K562 (cell line): ENCODE measurements at regions not wholly inside any gene's neighbourhood (a gene's known extent, or its start where the extent isn't known, plus 50 kb on each side); places are given as distances from the start of the nearest gene placed in this dataset.

Experiments
- ATAC-seq: fragments of 200-7000 bp; cut with Tn5 transposase; 3 replicates; pipeline ENCODE4 v1.9.1; 2020; ENCODE audit warnings: moderate library complexity
- BruUV-seq: library from RNA; stranded (reverse); fragments of 400-500 nt; replicated peaks from 2 replicates; lab custom pipeline; 2021; lab: Mats Ljungman, UMichigan
- CTCF ChIA-PET: fragments of 300-600 bp; formaldehyde crosslinking; extraction: SDS; loops from one replicate; lab custom pipeline; 2021; ENCODE audit warnings: low intra/inter-chr PET ratio; lab: Yijun Ruan, JAX
- POLR2A ChIA-PET: fragments of 300-600, 350-650 bp; sonication (Branson Sonifier 250); formaldehyde crosslinking; extraction: SDS; loops from one replicate; lab custom pipeline; 2021; ENCODE audit warnings: antibody characterized with exemption, inconsistent platforms; lab: Yijun Ruan, JAX
- DNase-seq, 4 experiments: peaks; one replicate each; pipeline versions ENCODE4 v3.0.0 to v3.0.0-alpha.2; 2011 to 2018; ENCODE audit warnings: low spot score in 3 of 4, mixed read lengths in 3 of 4; ENCODE audit errors: extremely low read depth in 1 of 4
- FAIRE-seq: peaks from 2 replicates; lab custom pipeline; 2011; peaks lifted over from hg19 to GRCh38; lab: Jason Lieb, UNC
- H2AFZ ChIP-seq: 2 replicates; pipeline ENCODE4 v1.6.0; 2011; ENCODE audit warnings: low read depth, low read length, control low read depth, inconsistent platforms
- H3K27ac ChIP-seq: fragments of 200-600 bp; 3 replicates; pipeline ENCODE4 v1.8.0; 2011; ENCODE audit warnings: low read depth, mild to moderate bottlenecking, control low read depth, inconsistent platforms, low read length, moderate library complexity, mixed read lengths; ENCODE audit errors: extremely low read depth
- H3K27me3 ChIP-seq, 2 experiments: fragments of 300-600 bp in 1 of 2; 2 replicates in 1 of 2; 3 replicates in 1 of 2; pipeline versions ENCODE4 v1.6.0 to v1.8.0; 2011; ENCODE audit warnings: inconsistent platforms in 2 of 2, low read length in 2 of 2, mild to moderate bottlenecking in 1 of 2, mixed read lengths in 1 of 2, moderate library complexity in 1 of 2; ENCODE audit not compliant: control insufficient read depth in 2 of 2, insufficient read depth in 2 of 2
- H3K36me3 ChIP-seq: fragments of 300-600 bp; 3 replicates; pipeline ENCODE4 v1.8.0; 2011; ENCODE audit warnings: mild to moderate bottlenecking, low read length, inconsistent platforms; ENCODE audit not compliant: control insufficient read depth, insufficient read depth
- H3K4me1 ChIP-seq, 2 experiments: fragments of 200-600 bp in 1 of 2; replicated peaks in 1 of 2; 2 replicates in 1 of 2; 3 replicates in 1 of 2; pipeline versions ENCODE4 v1.5.1 to v1.8.0; 2011; ENCODE audit warnings: inconsistent platforms in 2 of 2, low read length in 2 of 2, mild to moderate bottlenecking in 1 of 2, mixed read lengths in 1 of 2, moderate library complexity in 1 of 2; ENCODE audit not compliant: control insufficient read depth in 2 of 2, insufficient read depth in 2 of 2
- H3K4me2 ChIP-seq: 2 replicates; pipeline ENCODE4 v1.6.1; 2011; ENCODE audit warnings: low read length, control low read depth, inconsistent platforms, mixed read lengths; ENCODE audit not compliant: insufficient read depth
- H3K4me3 ChIP-seq: fragments of 200-600 bp; sonication (generic), shearing (Covaris generic); 2 replicates; pipeline ENCODE4 v1.5.1; 2016; ENCODE audit warnings: control low read depth, inconsistent platforms
- H3K79me2 ChIP-seq: fragments of 200-600 bp; 3 replicates; pipeline ENCODE4 v1.8.0; 2011; ENCODE audit warnings: low read length, inconsistent platforms; ENCODE audit not compliant: control insufficient read depth, insufficient read depth
- H3K9ac ChIP-seq, 2 experiments: 2 replicates each; pipeline versions ENCODE4 v1.6.0 to v1.6.1; 2011; ENCODE audit warnings: low read depth in 2 of 2, low read length in 2 of 2, control low read depth in 1 of 2, inconsistent platforms in 1 of 2, mild to moderate bottlenecking in 1 of 2, mixed read lengths in 1 of 2; ENCODE audit not compliant: insufficient read depth in 1 of 2
- H3K9me1 ChIP-seq: one replicate; pipeline ENCODE4 v1.6.0; 2011; ENCODE audit warnings: inconsistent platforms, mild to moderate bottlenecking, low read length, moderate library complexity; ENCODE audit not compliant: control insufficient read depth, insufficient read depth
- H3K9me3 ChIP-seq: replicated peaks from 2 replicates; pipeline ENCODE4 v1.5.1; 2011; ENCODE audit warnings: low read depth, low read length, inconsistent platforms; ENCODE audit not compliant: control insufficient read depth, insufficient read depth
- H4K20me1 ChIP-seq: replicated peaks from 2 replicates; pipeline ENCODE4 v1.6.1; 2011; ENCODE audit warnings: low read length, inconsistent platforms, mixed read lengths; ENCODE audit not compliant: control insufficient read depth, insufficient read depth
- DIDO1 ChIP-seq: fragments of 450-650 bp; IDR thresholded peaks from 2 replicates; pipeline ENCODE4 v1.6.1; 2016; ENCODE audit warnings: low read depth, missing biosample characterization, missing genetic modification characterization
- FOXK2 ChIP-seq, 2 experiments: fragments of 450-650 bp; IDR thresholded peaks in 1 of 2; conservative IDR thresholded peaks in 1 of 2; 2 replicates each; pipeline ENCODE4 v1.6.1; 2016; ENCODE audit warnings: low read depth in 2 of 2, mild to moderate bottlenecking in 1 of 2
- HDAC1 ChIP-seq, 2 experiments: fragments of 450-650 bp; IDR thresholded peaks; 2 replicates each; pipeline ENCODE4 v1.6.1; 2016 to 2017; ENCODE audit warnings: inconsistent platforms in 1 of 2, mild to moderate bottlenecking in 1 of 2, moderate library complexity in 1 of 2
- KLF10 ChIP-seq: fragments of 250-450 bp; sonication (Bioruptor Pico); IDR thresholded peaks from 2 replicates; pipeline ENCODE4 v1.6.1; 2021; ENCODE audit warnings: matching md5 sums
- POLR2AphosphoS5 ChIP-seq: IDR thresholded peaks from 2 replicates; pipeline ENCODE4 v1.6.1; 2011; ENCODE audit warnings: mild to moderate bottlenecking, low read depth, low read length, moderate library complexity; ENCODE audit not compliant: control insufficient read depth, insufficient read depth
- ZC3H11A ChIP-seq: IDR thresholded peaks from 2 replicates; pipeline ENCODE4 v1.6.1; 2012; ENCODE audit warnings: low read depth, low read length, improper control_type of control experiment
- WGBS: fragments of 100-300 bp; shearing (Covaris generic); methylation state at CpG from one replicate; pipeline ENCODE4 v1.1.6; 2016; ENCODE audit warnings: low coverage, mixed read lengths; ENCODE audit not compliant: insufficient coverage; ENCODE audit errors: missing lambda C conversion rate; 5-methylcytosine and 5-hydroxymethylcytosine counted together
- in situ Hi-C: fragments of 300-500 bp; cut with MboI; formaldehyde crosslinking; loops from 4 replicates; pipeline ENCODE4 v1.15.0; 2018; ENCODE audit warnings: inconsistent platforms, mixed read lengths
- intact Hi-C: fragments of 100-400 bp; cut with micrococcal nuclease; formaldehyde crosslinking; loops from 2 replicates; pipeline ENCODE4 v1.14.2; 2022
- TF ChIP-seq, protein P1 (sequence below): sonication (generic); formaldehyde crosslinking; IDR thresholded peaks from 2 replicates; pipeline ENCODE4 v1.8.1; 2023; ENCODE audit warnings: mild to moderate bottlenecking, missing genetic modification reagents, moderate library complexity
- TF ChIP-seq, protein P2 (sequence below): fragments of 450-650 bp; IDR thresholded peaks from 2 replicates; pipeline ENCODE4 v1.6.1; 2017; ENCODE audit warnings: antibody characterized with exemption, mild to moderate bottlenecking
- TF ChIP-seq, protein P3 (sequence below): sonication (generic); formaldehyde crosslinking; IDR thresholded peaks from 2 replicates; pipeline ENCODE4 v1.8.1; 2023; ENCODE audit warnings: missing genetic modification reagents, mild to moderate bottlenecking, borderline replicate concordance

DNA sequence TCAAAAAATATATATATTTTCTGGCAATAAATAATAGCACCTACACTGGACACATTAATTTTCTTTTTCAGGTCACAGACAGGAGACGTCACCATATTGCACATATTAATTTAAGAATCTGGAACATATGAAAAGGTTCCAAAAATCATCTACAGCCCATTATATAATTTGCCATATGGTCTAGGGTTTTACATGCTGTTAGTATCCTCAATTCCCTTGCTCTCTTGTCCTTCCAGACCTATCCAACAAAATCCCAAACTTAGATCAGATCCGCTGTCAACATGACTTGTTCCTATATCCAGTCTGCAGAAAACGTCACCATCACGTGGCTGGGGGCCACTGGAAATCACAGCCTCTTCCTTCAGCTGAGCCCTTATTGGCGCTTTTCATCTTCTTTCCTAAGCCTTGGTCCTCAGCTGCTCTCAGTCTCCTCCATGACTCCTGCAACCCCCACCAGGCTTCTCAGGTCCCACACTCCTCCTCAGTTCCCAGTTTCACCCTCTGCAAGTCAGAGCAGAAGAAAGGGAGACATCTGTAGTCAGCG is 192.0 kb upstream of the GATB start:
- Histone ChIP-seq H3K4me1 (no peaks in the 10 kb centered on the region), H4K20me1 (no peaks in the 10 kb centered on the region), H3K9me1 (no peaks in the 10 kb centered on the region), H3K36me3 (no peaks in the 10 kb centered on the region), H2AFZ (no peak overlapping the region), H3K4me3 (no peak overlapping the region), H3K9ac (no peak overlapping the region), H3K4me2 (no peak overlapping the region), H3K27me3 (no peaks in the 10 kb centered on the region; a peak in 1 of 5 replicates), H3K9me3 (no peaks in the 10 kb centered on the region), H3K27ac (no peak overlapping the region), H3K79me2 (no peaks in the 10 kb centered on the region)
- TF ChIP-seq HDAC1 (IDR thresholded peaks at IDR 0.05) (no peak), DIDO1 (tag) (no peak), POLR2AphosphoS5 (no peak), KLF10 (CRISPR knock-in tag) (no peak), ZC3H11A (no peak), FOXK2 (conservative IDR thresholded peaks at IDR 0.05 in 1 of 2, IDR thresholded peaks at IDR 0.05 in 1 of 2; ENCODE audit: low read depth in 2 of 2) (no peak)
- TF ChIP-seq, protein P1, sequence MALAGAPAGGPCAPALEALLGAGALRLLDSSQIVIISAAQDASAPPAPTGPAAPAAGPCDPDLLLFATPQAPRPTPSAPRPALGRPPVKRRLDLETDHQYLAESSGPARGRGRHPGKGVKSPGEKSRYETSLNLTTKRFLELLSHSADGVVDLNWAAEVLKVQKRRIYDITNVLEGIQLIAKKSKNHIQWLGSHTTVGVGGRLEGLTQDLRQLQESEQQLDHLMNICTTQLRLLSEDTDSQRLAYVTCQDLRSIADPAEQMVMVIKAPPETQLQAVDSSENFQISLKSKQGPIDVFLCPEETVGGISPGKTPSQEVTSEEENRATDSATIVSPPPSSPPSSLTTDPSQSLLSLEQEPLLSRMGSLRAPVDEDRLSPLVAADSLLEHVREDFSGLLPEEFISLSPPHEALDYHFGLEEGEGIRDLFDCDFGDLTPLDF (CRISPR knock-in tag): no peak
- TF ChIP-seq, protein P2, sequence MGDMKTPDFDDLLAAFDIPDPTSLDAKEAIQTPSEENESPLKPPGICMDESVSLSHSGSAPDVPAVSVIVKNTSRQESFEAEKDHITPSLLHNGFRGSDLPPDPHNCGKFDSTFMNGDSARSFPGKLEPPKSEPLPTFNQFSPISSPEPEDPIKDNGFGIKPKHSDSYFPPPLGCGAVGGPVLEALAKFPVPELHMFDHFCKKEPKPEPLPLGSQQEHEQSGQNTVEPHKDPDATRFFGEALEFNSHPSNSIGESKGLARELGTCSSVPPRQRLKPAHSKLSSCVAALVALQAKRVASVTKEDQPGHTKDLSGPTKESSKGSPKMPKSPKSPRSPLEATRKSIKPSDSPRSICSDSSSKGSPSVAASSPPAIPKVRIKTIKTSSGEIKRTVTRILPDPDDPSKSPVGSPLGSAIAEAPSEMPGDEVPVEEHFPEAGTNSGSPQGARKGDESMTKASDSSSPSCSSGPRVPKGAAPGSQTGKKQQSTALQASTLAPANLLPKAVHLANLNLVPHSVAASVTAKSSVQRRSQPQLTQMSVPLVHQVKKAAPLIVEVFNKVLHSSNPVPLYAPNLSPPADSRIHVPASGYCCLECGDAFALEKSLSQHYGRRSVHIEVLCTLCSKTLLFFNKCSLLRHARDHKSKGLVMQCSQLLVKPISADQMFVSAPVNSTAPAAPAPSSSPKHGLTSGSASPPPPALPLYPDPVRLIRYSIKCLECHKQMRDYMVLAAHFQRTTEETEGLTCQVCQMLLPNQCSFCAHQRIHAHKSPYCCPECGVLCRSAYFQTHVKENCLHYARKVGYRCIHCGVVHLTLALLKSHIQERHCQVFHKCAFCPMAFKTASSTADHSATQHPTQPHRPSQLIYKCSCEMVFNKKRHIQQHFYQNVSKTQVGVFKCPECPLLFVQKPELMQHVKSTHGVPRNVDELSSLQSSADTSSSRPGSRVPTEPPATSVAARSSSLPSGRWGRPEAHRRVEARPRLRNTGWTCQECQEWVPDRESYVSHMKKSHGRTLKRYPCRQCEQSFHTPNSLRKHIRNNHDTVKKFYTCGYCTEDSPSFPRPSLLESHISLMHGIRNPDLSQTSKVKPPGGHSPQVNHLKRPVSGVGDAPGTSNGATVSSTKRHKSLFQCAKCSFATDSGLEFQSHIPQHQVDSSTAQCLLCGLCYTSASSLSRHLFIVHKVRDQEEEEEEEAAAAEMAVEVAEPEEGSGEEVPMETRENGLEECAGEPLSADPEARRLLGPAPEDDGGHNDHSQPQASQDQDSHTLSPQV: no peak
- TF ChIP-seq, protein P3, sequence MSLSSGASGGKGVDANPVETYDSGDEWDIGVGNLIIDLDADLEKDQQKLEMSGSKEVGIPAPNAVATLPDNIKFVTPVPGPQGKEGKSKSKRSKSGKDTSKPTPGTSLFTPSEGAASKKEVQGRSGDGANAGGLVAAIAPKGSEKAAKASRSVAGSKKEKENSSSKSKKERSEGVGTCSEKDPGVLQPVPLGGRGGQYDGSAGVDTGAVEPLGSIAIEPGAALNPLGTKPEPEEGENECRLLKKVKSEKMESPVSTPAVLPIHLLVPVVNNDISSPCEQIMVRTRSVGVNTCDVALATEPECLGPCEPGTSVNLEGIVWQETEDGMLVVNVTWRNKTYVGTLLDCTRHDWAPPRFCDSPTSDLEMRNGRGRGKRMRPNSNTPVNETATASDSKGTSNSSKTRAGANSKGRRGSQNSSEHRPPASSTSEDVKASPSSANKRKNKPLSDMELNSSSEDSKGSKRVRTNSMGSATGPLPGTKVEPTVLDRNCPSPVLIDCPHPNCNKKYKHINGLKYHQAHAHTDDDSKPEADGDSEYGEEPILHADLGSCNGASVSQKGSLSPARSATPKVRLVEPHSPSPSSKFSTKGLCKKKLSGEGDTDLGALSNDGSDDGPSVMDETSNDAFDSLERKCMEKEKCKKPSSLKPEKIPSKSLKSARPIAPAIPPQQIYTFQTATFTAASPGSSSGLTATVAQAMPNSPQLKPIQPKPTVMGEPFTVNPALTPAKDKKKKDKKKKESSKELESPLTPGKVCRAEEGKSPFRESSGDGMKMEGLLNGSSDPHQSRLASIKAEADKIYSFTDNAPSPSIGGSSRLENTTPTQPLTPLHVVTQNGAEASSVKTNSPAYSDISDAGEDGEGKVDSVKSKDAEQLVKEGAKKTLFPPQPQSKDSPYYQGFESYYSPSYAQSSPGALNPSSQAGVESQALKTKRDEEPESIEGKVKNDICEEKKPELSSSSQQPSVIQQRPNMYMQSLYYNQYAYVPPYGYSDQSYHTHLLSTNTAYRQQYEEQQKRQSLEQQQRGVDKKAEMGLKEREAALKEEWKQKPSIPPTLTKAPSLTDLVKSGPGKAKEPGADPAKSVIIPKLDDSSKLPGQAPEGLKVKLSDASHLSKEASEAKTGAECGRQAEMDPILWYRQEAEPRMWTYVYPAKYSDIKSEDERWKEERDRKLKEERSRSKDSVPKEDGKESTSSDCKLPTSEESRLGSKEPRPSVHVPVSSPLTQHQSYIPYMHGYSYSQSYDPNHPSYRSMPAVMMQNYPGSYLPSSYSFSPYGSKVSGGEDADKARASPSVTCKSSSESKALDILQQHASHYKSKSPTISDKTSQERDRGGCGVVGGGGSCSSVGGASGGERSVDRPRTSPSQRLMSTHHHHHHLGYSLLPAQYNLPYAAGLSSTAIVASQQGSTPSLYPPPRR (CRISPR knock-in tag): no peak
- DNase-seq (no peak), ATAC-seq (no peak), FAIRE-seq (no peak)
- in situ Hi-C loops (no loop called here), intact Hi-C loops (no loop called here)
- ChIA-PET POLR2A (no interaction called here), CTCF (no interaction called here)
- 0% methylated on average over 6 of the region's 6 CpGs for WGBS
- BruUV-seq: no TSS peak
